Omental fat pad (tissue), 3 donors: ENCODE measurements at regions not wholly inside any gene's neighbourhood (a gene's known extent, or its start where the extent isn't known, plus 50 kb on each side); places are given as distances from the start of the nearest gene placed in this dataset.

Experiments
- ATAC-seq: fragments of 150-250 bp; one replicate; pipeline ENCODE4 v1.9.1; 2016; ENCODE audit warnings: mild to moderate bottlenecking, moderate library complexity; ENCODE audit not compliant: low FRiP score
- DNase-seq: peaks from one replicate; pipeline ENCODE4 v3.0.0-alpha.2; 2019; ENCODE audit warnings: low spot score
- CTCF ChIP-seq, 3 donors: fragments of 450-650 bp; IDR thresholded peaks; one replicate each; pipeline ENCODE4 v1.5.1; 2016 to 2017; ENCODE audit warnings: antibody characterized with exemption in 3 of 3, mild to moderate bottlenecking in 3 of 3, moderate library complexity in 2 of 3

- TF ChIP-seq CTCF (IDR thresholded peaks at IDR 0.05), result no peak
- DNase-seq (no peak), ATAC-seq (no peak)
Measured at GRCh38 chr2:12173271-12173942, 427.0 kb downstream of the LPIN1 start.

- ATAC-seq, result no peak
- no peak for TF ChIP-seq CTCF (IDR thresholded peaks at IDR 0.05)
- DNase-seq, result no peak
Measured at GRCh38 chr2:12173943-12174340, 427.5 kb downstream of the LPIN1 start.

- DNase-seq (no peak), ATAC-seq (no peak)
- TF ChIP-seq CTCF (IDR thresholded peaks at IDR 0.05), result no peak
Measured at GRCh38 chr2:12175323-12175722, 428.9 kb downstream of the LPIN1 start.

- TF ChIP-seq CTCF (IDR thresholded peaks at IDR 0.05), result no peak
- ATAC-seq, result peak; percentile 69
- peak; percentile 42 for DNase-seq
Measured at GRCh38 chr2:12176623-12177454, 430.4 kb downstream of the LPIN1 start.

- DNase-seq (no peak), ATAC-seq (no peak)
- no peak for TF ChIP-seq CTCF (IDR thresholded peaks at IDR 0.05)
Measured at GRCh38 chr2:12177455-12178288, 431.2 kb downstream of the LPIN1 start.

GRCh38 chr2:12178289-12179080 lies 432.1 kb downstream of the LPIN1 start:
- no peak for TF ChIP-seq CTCF (IDR thresholded peaks at IDR 0.05)
- no peak for ATAC-seq
- DNase-seq, result no peak
